ENCODE measurements at regions not wholly inside any gene's neighbourhood (a gene's known extent, or its start where the extent isn't known, plus 50 kb on each side); places are given as distances from the start of the nearest gene placed in this dataset.
A peak's percentile ranks its signal among the peaks of the same experiment; 100 is the strongest.
"Not testable (repeated sequence)": the region's sequence is repeated elsewhere in the genome, so short reads cannot be mapped to it uniquely, and the experiment has no call there.

GRCh38 chr9:107789001-107789700, 299.6 kb upstream of the KLF4 start:
- DNase-seq (ENCODE audit: low spot score) = no peak

- no peak for DNase-seq (ENCODE audit: low spot score)
These were observed 297.0 kb upstream of the KLF4 start for GRCh38 chr9:107786561-107786960.

GRCh38 chr9:107784235-107784958, 294.8 kb upstream of the KLF4 start:
- DNase-seq (ENCODE audit: low spot score) = no peak

GRCh38 chr9:107782789-107783188, 293.2 kb upstream of the KLF4 start:
- no peak for DNase-seq (ENCODE audit: low spot score)

- no peak for DNase-seq (ENCODE audit: low spot score)
These were observed 292.8 kb upstream of the KLF4 start for GRCh38 chr9:107782381-107782780.

- DNase-seq (ENCODE audit: low spot score) = no peak
These were observed 291.4 kb upstream of the KLF4 start for GRCh38 chr9:107780960-107781359.

- DNase-seq (ENCODE audit: low spot score) = no peak
These were observed 290.2 kb upstream of the KLF4 start for GRCh38 chr9:107779731-107780130.

GRCh38 chr9:107778661-107779060, 289.1 kb upstream of the KLF4 start:
- no peak for DNase-seq (ENCODE audit: low spot score)

- peak; percentile 47 for DNase-seq (ENCODE audit: low spot score)
These were observed 284.5 kb upstream of the KLF4 start for GRCh38 chr9:107774099-107774498.

GRCh38 chr9:107772988-107773387, 283.4 kb upstream of the KLF4 start:
- no peak for DNase-seq (ENCODE audit: low spot score)

GRCh38 chr9:107770716-107771115, 281.1 kb upstream of the KLF4 start:
- no peak for DNase-seq (ENCODE audit: low spot score)

GRCh38 chr9:107768224-107768623, 278.7 kb upstream of the KLF4 start:
- no peak for DNase-seq (ENCODE audit: low spot score)

- DNase-seq (ENCODE audit: low spot score) = no peak
These were observed 278.1 kb upstream of the KLF4 start for GRCh38 chr9:107767711-107768110.

GRCh38 chr9:107763469-107763868, 273.9 kb upstream of the KLF4 start:
- DNase-seq (ENCODE audit: low spot score) = not testable (repeated sequence)

GRCh38 chr9:107761307-107761706, 271.7 kb upstream of the KLF4 start:
- DNase-seq (ENCODE audit: low spot score) = no peak

- peak; percentile 73 for DNase-seq (ENCODE audit: low spot score)
These were observed 271.1 kb upstream of the KLF4 start for GRCh38 chr9:107760469-107761242.

- DNase-seq (ENCODE audit: low spot score) = no peak
These were observed 270.2 kb upstream of the KLF4 start for GRCh38 chr9:107759823-107760166.

- no peak for DNase-seq (ENCODE audit: low spot score)
These were observed 269.6 kb upstream of the KLF4 start for GRCh38 chr9:107759009-107759822.

GRCh38 chr9:107756091-107756490, 266.5 kb upstream of the KLF4 start:
- DNase-seq (ENCODE audit: low spot score) = no peak

- DNase-seq (ENCODE audit: low spot score) = no peak
These were observed 265.7 kb upstream of the KLF4 start for GRCh38 chr9:107755246-107755645.

GRCh38 chr9:107751567-107752210, 262.1 kb upstream of the KLF4 start:
- DNase-seq (ENCODE audit: low spot score) = no peak
